C4-2B (cell line): ENCODE measurements at regions not wholly inside any gene's neighbourhood (a gene's known extent, or its start where the extent isn't known, plus 50 kb on each side); places are given as distances from the start of the nearest gene placed in this dataset.

Experiments used
- ZFX ChIP-seq: fragments of 450-650 bp; IDR thresholded peaks from 2 replicates; pipeline ENCODE4 v1.6.1; 2017
- TF ChIP-seq, protein P1 (sequence below): fragments of 450-650 bp; conservative IDR thresholded peaks from 2 replicates; pipeline ENCODE4 v1.5.1; 2017; ENCODE audit warnings: mild to moderate bottlenecking

- TF ChIP-seq, protein P1, sequence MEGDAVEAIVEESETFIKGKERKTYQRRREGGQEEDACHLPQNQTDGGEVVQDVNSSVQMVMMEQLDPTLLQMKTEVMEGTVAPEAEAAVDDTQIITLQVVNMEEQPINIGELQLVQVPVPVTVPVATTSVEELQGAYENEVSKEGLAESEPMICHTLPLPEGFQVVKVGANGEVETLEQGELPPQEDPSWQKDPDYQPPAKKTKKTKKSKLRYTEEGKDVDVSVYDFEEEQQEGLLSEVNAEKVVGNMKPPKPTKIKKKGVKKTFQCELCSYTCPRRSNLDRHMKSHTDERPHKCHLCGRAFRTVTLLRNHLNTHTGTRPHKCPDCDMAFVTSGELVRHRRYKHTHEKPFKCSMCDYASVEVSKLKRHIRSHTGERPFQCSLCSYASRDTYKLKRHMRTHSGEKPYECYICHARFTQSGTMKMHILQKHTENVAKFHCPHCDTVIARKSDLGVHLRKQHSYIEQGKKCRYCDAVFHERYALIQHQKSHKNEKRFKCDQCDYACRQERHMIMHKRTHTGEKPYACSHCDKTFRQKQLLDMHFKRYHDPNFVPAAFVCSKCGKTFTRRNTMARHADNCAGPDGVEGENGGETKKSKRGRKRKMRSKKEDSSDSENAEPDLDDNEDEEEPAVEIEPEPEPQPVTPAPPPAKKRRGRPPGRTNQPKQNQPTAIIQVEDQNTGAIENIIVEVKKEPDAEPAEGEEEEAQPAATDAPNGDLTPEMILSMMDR, result no peak
- TF ChIP-seq ZFX, result no peak
These were observed 166.2 kb downstream of the FTCDNL1 start for GRCh38 chr2:199684832-199685231.
